Mammary epithelial cell (primary cell): ENCODE measurements at regions not wholly inside any gene's neighbourhood (a gene's known extent, or its start where the extent isn't known, plus 50 kb on each side); places are given as distances from the start of the nearest gene placed in this dataset.

ENCODE experiments used
- CTCF ChIP-seq, 2 donors: IDR thresholded peaks in 1 of 2; conservative IDR thresholded peaks in 1 of 2; 2 replicates each; pipeline ENCODE4 v1.5.1; 2011 to 2012; ENCODE audit warnings: inconsistent platforms in 2 of 2, low read length in 2 of 2, mild to moderate bottlenecking in 2 of 2, control low read depth in 1 of 2, low read depth in 1 of 2; ENCODE audit not compliant: insufficient read depth in 1 of 2; ENCODE audit errors: extremely low read depth in 1 of 2
- EZH2 ChIP-seq: IDR thresholded peaks from 2 replicates; pipeline ENCODE4 v1.6.1; 2012; ENCODE audit warnings: low read length, inconsistent platforms, borderline replicate concordance

GRCh38 chr10:117762126-117762818 lies 219.7 kb downstream of the EMX2 start:
- TF ChIP-seq EZH2 (no peak), CTCF (conservative IDR thresholded peaks at IDR 0.05 in 1 of 2, IDR thresholded peaks at IDR 0.05 in 1 of 2; ENCODE audit: extremely low read depth in 1 of 2, insufficient read depth in 1 of 2, low read depth in 1 of 2, low read length in 2 of 2) (no peak)
